GM12874 (cell line): ENCODE measurements at regions not wholly inside any gene's neighbourhood (a gene's known extent, or its start where the extent isn't known, plus 50 kb on each side); places are given as distances from the start of the nearest gene placed in this dataset.

Source experiments
- TF ChIP-seq, protein P1 (sequence below): IDR thresholded peaks from 2 replicates; pipeline ENCODE4 v1.5.1; 2011; ENCODE audit warnings: low read depth, mild to moderate bottlenecking, control low read depth, low read length, moderate library complexity; ENCODE audit not compliant: insufficient read depth

DNA sequence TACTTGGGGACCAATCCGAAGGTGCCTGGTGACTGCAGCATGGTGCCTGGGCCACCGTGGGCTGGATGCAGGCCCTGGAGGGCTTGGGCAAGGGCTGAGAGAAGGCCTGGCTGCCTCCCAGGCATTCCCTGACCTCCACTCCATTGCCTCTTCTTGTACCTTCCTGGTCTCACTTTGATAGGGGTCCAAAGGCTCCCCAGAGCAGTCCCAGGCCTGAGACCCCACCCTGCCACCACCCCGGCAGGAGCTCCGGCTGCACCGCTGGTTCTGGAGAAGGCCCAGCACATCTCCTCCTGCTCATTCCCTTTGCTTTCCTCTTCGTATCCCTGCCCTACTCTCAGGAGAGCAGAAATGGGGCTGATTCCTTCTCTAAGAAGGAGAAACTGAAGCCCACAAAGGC is 133.3 kb upstream of the IPO9 start:
- TF ChIP-seq, protein P1, sequence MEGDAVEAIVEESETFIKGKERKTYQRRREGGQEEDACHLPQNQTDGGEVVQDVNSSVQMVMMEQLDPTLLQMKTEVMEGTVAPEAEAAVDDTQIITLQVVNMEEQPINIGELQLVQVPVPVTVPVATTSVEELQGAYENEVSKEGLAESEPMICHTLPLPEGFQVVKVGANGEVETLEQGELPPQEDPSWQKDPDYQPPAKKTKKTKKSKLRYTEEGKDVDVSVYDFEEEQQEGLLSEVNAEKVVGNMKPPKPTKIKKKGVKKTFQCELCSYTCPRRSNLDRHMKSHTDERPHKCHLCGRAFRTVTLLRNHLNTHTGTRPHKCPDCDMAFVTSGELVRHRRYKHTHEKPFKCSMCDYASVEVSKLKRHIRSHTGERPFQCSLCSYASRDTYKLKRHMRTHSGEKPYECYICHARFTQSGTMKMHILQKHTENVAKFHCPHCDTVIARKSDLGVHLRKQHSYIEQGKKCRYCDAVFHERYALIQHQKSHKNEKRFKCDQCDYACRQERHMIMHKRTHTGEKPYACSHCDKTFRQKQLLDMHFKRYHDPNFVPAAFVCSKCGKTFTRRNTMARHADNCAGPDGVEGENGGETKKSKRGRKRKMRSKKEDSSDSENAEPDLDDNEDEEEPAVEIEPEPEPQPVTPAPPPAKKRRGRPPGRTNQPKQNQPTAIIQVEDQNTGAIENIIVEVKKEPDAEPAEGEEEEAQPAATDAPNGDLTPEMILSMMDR = no peak

DNA sequence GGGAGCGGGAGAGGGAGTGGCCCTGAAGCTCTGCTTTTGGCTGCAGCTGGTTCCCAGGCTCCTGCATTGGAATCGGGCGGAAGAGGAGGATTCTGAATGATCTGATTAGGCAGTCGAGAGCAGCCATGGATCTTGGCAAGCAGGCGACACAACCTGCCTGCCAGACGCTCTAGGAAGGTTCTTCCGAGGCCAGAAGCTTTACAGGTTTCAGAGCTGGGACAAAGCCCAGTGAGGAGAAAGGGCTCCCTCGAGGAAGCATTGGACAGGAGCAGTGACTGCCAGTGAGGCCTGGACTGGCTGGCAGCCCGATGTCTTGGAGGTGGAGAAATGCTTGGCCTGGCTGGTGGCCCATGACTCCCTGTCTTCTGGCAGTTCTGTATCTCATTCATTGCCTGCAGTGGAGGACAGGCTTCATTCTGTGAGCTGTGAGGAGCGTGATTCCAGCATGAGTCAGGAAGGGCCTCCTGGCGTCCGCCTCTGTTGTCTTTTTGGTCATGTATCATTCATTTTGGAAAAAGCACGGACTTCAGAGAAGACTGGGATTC is 132.7 kb upstream of the IPO9 start:
- TF ChIP-seq, protein P1 = no peak

DNA sequence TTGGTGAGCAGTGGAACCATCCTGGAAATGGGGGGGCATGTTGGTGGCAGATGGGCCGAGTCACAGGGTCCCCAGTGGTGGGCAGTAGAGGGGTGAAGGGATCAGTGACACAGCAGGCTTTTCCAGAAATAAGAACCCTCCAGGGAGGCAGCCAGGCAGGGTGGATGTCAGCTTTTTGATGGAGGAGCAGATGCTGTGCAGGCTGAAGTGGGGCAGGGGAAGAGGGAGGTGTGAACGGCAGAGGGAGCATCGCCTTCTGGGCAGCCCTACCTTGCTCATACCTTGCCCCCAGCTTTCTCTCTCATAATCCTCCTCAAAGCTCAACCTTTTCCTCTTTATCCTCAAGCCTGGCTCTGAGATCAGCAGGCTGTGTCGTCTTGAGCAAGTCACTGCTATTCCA is 131.8 kb upstream of the IPO9 start:
- TF ChIP-seq, protein P1 = no peak

DNA sequence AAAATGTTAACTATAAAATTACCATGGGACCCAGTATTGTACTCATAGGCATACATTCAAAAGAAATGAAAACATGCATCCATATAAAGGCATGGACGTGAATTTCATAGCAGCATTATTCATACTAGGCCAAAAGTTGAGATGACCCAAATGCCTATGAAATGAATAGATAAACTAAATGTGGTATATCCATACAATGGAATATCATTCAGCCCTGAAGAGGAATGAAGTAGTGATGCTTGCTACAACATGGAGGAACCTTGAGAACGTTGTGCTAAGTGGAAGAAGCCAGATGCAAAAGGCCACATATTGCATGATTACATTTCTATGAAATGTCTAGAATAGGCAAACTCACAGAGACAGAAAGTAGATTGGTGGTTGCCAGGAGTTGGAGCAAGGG is 127.1 kb upstream of the IPO9 start:
- TF ChIP-seq, protein P1 = no peak

DNA sequence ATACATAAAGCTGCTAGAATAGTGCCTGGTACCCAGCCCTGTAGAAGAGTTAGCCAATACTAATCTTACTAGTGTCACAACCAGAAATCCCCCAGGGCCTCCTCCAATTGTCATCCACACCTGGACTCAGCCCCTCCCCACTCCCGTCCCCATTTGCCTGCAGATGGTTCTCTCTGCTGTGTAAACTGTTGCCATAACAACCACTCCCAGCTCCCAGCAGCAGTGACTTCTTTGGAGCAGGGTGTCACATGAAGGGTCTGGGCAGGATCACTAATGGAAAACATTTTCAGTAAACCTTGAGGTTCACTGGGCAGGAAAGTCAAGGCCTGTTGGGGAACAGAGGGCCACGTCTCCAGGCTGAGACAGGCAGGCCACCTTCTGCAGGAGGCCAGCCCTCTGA is 126.0 kb upstream of the IPO9 start:
- TF ChIP-seq, protein P1 = no peak

DNA sequence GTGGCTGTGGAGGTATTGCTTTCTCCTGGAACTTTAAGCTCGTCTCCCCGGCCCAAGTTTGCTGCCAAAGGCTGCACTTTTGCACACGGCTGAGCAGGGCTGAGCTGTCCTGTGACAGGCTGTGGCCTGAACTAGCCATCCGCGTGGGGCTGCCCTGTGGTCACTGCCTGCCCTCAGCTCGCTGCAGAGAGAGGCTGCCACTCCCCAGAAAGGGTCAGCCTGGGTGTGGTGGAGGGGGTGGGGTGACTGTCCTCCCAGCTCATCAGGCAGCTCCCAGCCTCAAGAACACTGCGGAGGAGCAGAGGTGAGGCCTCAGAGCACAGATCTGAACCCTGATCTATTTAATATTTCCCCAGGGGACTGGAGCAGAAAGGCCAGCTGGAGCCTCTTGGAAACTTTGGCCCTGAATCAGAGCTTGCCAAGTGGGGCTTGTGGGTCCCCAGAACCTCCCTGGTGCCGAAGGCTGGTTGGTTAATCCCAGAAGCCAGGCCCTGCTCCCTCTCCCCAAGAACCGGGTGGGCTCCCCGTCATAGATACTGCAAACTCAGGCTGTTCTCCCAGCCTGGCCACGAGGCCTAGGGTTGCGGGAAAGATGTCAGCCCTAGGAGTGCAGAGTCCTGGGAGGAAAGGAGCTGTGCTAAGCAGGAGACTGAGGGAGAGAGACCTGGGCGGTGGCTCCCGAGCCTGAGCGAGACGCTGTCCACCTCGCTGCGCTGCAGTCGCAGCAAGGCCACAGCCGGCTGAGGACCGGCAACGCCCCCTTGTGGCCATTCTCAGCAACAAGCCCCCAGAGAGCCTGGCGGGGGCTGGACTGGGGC is 125.1 kb upstream of the IPO9 start:
- TF ChIP-seq, protein P1 = peak; percentile 91

DNA sequence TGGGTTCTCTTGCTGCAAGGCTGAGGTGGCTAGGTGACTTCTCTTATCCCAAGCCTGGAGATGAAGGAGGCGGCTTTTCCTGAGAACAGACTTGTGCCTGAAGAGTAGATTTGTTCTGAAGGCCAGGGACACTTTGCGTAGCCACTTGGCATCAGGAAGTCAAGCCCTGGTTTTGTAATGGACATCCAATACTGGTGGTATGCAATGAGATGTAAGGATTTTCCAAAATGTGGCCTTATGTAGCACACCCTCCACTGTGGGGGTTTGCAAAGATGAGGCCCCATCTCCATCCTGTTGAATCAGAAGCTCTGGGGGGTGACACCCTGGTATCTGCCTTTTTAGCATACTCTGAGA is 124.5 kb upstream of the IPO9 start:
- TF ChIP-seq, protein P1 = no peak
